DOHH2 (cell line): ENCODE measurements at regions not wholly inside any gene's neighbourhood (a gene's known extent, or its start where the extent isn't known, plus 50 kb on each side); places are given as distances from the start of the nearest gene placed in this dataset.

ENCODE experiments used
- H3F3A ChIP-seq: fragments of 200-600 bp; sonication (generic), shearing (Covaris generic); 2 replicates; pipeline ENCODE4 v1.6.0; 2016; ENCODE audit warnings: antibody characterized with exemption, mild to moderate bottlenecking; ENCODE audit not compliant: control insufficient read depth, insufficient read depth
- H3K27ac ChIP-seq: fragments of 200-600 bp; sonication (generic); 2 replicates; pipeline ENCODE4 v1.5.1; 2014; ENCODE audit warnings: low read depth, mild to moderate bottlenecking, low read length, moderate library complexity
- H3K27me3 ChIP-seq: fragments of 200-600 bp; sonication (generic); 2 replicates; pipeline ENCODE4 v1.6.1; 2014; ENCODE audit warnings: mild to moderate bottlenecking, low read length, mixed read lengths; ENCODE audit not compliant: control insufficient read depth
- H3K36me3 ChIP-seq: fragments of 200-600 bp; sonication (generic); 2 replicates; pipeline ENCODE4 v1.6.1; 2014; ENCODE audit warnings: mild to moderate bottlenecking, low read length, moderate library complexity, mixed read lengths; ENCODE audit not compliant: control insufficient read depth
- H3K4me1 ChIP-seq: fragments of 200-600 bp; sonication (generic); 2 replicates; pipeline ENCODE4 v1.6.1; 2014; ENCODE audit warnings: mild to moderate bottlenecking, low read length, mixed read lengths; ENCODE audit not compliant: control insufficient read depth
- H3K4me2 ChIP-seq: fragments of 200-600 bp; sonication (generic); 2 replicates; pipeline ENCODE4 v1.6.0; 2014; ENCODE audit warnings: mild to moderate bottlenecking, low read length, moderate library complexity
- H3K4me3 ChIP-seq: fragments of 200-600 bp; sonication (generic); 2 replicates; pipeline ENCODE4 v1.5.1; 2014; ENCODE audit warnings: mild to moderate bottlenecking, low read length, mixed read lengths
- H3K79me2 ChIP-seq: fragments of 200-600 bp; sonication (generic); 2 replicates; pipeline ENCODE4 v1.6.1; 2014; ENCODE audit warnings: mild to moderate bottlenecking, low read length, mixed read lengths; ENCODE audit not compliant: control insufficient read depth
- H3K9me2 ChIP-seq: fragments of 200-600 bp; sonication (generic); replicated peaks from 2 replicates; pipeline ENCODE4 v1.6.1; 2014; ENCODE audit warnings: mild to moderate bottlenecking, low read length, mixed read lengths; ENCODE audit not compliant: control insufficient read depth
- H3K9me3 ChIP-seq: fragments of 200-600 bp; sonication (generic); 2 replicates; pipeline ENCODE4 v1.6.1; 2014; ENCODE audit warnings: antibody characterized with exemption, low read length, mixed read lengths; ENCODE audit not compliant: control insufficient read depth, insufficient read depth
- H4K20me1 ChIP-seq: fragments of 200-600 bp; sonication (generic); 2 replicates; pipeline ENCODE4 v1.6.0; 2014; ENCODE audit warnings: low read depth, mild to moderate bottlenecking, antibody characterized with exemption, low read length, moderate library complexity; ENCODE audit not compliant: control insufficient read depth, insufficient read depth
- EZH2phosphoT487 ChIP-seq: fragments of 200-600 bp; sonication (generic); IDR thresholded peaks from 2 replicates; pipeline ENCODE4 v1.6.1; 2017; ENCODE audit warnings: borderline replicate concordance, mild to moderate bottlenecking, antibody characterized with exemption, low read length, moderate library complexity, mixed read lengths
- TF ChIP-seq, protein P1 (sequence below): fragments of 200-600 bp; sonication (generic); IDR thresholded peaks from one replicate; pipeline ENCODE4 v1.5.1; 2014; ENCODE audit warnings: antibody characterized with exemption, mild to moderate bottlenecking, low read depth, low read length; ENCODE audit not compliant: poor library complexity, severe bottlenecking

DNA sequence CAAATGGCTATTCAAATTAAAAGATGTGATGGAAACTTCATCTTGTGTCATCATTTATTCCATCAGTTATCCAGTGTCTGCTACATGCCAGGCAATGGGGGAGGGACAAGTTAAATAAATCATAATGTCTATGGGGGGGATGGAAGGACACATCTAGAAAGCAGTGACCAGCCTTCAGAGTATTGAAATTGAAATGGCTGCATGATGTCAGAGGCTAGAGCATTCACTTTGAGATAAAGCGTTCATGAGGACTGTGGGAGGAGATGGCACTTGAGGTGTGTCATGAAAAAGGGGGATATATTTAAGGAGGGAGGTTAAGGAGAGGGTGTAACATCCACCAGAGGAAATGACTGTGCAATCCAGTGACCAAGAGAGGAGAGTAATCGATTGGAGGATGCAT lies 50.6 kb downstream of the SLIT2 start:
- Histone ChIP-seq H3K79me2 (no peaks in the 10 kb centered on the region), H3K9me3 (no peaks in the 10 kb centered on the region), H3K9me2 (no peaks in the 10 kb centered on the region), H3F3A (no peaks in the 10 kb centered on the region), H4K20me1 (no peaks in the 10 kb centered on the region), H3K4me2 (no peak overlapping the region), H3K4me1 (no peaks in the 10 kb centered on the region), H3K4me3 (no peak overlapping the region), H3K27me3 (no peaks in the 10 kb centered on the region), H3K27ac (no peak overlapping the region), H3K36me3 (no peaks in the 10 kb centered on the region)
- TF ChIP-seq EZH2phosphoT487: no peak

DNA sequence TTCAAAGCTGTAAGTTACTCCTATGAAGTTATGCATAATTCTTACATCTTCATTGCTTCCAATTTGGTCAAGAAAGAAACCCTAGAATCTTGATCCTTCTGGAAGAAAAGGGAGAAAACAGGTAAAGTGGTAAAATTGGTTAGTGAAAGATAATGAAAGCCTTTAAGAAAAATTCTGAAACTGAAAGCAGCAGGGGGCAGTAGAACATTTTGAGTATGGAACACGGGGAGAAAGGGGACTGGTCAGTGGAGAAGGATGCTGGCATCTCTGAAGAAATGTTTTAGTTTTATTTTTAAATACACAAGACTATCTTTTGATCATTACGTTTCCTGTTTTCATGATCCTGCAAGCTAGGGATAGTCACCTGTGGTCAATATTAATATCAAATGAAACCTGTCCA lies 54.3 kb downstream of the SLIT2 start:
- Histone ChIP-seq H3K79me2 (no peaks in the 10 kb centered on the region), H3K9me2 (no peaks in the 10 kb centered on the region), H3K27me3 (no peaks in the 10 kb centered on the region), H4K20me1 (no peaks in the 10 kb centered on the region), H3K27ac (no peak overlapping the region), H3F3A (no peaks in the 10 kb centered on the region), H3K4me2 (no peak overlapping the region), H3K4me3 (no peak overlapping the region), H3K4me1 (no peaks in the 10 kb centered on the region), H3K36me3 (no peaks in the 10 kb centered on the region), H3K9me3 (no peaks in the 10 kb centered on the region)
- no peak for TF ChIP-seq EZH2phosphoT487

DNA sequence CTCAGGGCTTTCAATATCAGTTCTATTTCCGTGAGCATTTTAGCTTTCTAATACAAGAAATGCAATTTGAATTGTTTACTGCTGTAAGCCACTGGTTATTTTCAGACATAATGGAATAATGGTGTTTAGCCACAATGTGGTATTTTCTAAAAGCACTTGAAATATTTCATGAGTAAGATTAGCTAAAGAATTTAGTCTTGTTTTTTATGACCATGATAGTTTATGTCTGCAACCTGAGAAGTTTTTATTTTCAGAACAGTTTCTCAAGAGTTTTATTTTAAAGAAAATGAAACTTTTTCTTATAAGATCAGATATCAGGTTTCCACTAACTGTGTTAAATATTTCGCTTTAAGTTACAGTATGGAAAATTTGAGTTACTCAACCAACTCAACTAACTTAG lies 60.2 kb downstream of the SLIT2 start:
- Histone ChIP-seq H3K27me3 (no peaks in the 10 kb centered on the region), H4K20me1 (no peaks in the 10 kb centered on the region), H3K27ac (no peak overlapping the region), H3F3A (no peaks in the 10 kb centered on the region), H3K9me3 (no peaks in the 10 kb centered on the region), H3K36me3 (no peaks in the 10 kb centered on the region), H3K9me2 (no peaks in the 10 kb centered on the region), H3K79me2 (no peaks in the 10 kb centered on the region), H3K4me1 (no peaks in the 10 kb centered on the region), H3K4me3 (no peak overlapping the region), H3K4me2 (no peak overlapping the region)
- TF ChIP-seq, protein P1, sequence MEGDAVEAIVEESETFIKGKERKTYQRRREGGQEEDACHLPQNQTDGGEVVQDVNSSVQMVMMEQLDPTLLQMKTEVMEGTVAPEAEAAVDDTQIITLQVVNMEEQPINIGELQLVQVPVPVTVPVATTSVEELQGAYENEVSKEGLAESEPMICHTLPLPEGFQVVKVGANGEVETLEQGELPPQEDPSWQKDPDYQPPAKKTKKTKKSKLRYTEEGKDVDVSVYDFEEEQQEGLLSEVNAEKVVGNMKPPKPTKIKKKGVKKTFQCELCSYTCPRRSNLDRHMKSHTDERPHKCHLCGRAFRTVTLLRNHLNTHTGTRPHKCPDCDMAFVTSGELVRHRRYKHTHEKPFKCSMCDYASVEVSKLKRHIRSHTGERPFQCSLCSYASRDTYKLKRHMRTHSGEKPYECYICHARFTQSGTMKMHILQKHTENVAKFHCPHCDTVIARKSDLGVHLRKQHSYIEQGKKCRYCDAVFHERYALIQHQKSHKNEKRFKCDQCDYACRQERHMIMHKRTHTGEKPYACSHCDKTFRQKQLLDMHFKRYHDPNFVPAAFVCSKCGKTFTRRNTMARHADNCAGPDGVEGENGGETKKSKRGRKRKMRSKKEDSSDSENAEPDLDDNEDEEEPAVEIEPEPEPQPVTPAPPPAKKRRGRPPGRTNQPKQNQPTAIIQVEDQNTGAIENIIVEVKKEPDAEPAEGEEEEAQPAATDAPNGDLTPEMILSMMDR: no peak
- TF ChIP-seq EZH2phosphoT487: no peak

DNA sequence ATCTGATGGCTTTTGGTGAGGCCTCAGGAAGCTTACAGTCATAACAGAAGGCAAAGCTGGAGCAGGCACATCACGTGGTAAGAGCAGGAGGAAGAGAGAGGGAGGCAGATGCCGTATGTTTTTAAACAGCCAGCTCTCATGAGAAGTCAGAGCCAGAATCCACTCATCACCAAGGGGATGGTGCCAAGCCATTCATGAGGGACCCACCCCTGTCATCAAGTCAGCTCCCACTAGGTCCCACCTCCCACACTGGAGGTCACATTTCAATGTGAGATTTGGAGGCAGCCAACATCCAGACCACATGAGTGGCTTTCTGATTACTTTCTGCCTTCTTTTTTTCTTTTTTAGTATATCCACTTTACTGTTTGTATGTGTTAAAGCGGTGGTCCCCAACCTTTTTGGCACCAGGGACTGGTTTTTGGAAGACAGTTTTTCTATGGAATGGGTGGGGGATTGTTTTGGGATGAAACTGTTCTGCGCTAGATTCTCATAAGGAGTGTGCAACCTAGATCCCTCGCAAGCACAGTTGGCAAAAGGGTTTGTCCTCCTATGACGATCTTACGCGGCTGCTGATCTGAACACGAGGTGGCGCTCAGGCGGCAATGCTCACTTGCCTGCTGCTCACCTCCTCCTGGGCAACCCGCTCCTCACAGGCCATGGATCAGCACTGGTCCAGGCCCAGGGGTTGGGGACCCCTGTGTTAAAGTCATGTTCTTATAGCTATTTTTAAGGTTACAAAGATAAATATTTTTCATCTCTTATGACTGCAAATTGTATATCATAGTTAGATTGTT lies 61.7 kb downstream of the SLIT2 start:
- Histone ChIP-seq H3K79me2 (no peaks in the 10 kb centered on the region), H3K9me3 (no peaks in the 10 kb centered on the region), H3K27me3 (no peaks in the 10 kb centered on the region), H3K9me2 (no peaks in the 10 kb centered on the region), H3F3A (no peaks in the 10 kb centered on the region), H4K20me1 (no peaks in the 10 kb centered on the region), H3K36me3 (no peaks in the 10 kb centered on the region), H3K4me2 (no peak overlapping the region), H3K4me3 (no peak overlapping the region), H3K27ac (no peak overlapping the region), H3K4me1 (no peaks in the 10 kb centered on the region)
- TF ChIP-seq EZH2phosphoT487: no peak
- TF ChIP-seq, protein P1: no peak
